IMR-90 (cell line): ENCODE measurements at regions not wholly inside any gene's neighbourhood (a gene's known extent, or its start where the extent isn't known, plus 50 kb on each side); places are given as distances from the start of the nearest gene placed in this dataset.

ENCODE experiments used
- BHLHE40 ChIP-seq: fragments of 150-350 bp; IDR thresholded peaks from 2 replicates; pipeline ENCODE4 v1.6.1; 2016; ENCODE audit warnings: mild to moderate bottlenecking, low read depth, low read length
- CEBPB ChIP-seq: IDR thresholded peaks from 2 replicates; pipeline ENCODE4 v1.6.1; 2012; ENCODE audit warnings: low read depth, low read length, improper control_type of control experiment
- CHD1 ChIP-seq: IDR thresholded peaks from 2 replicates; pipeline ENCODE4 v1.6.1; 2012; ENCODE audit warnings: low read depth, low read length, improper control_type of control experiment
- CTCF ChIP-seq: conservative IDR thresholded peaks from 2 replicates; pipeline ENCODE4 v1.5.1; 2012; ENCODE audit warnings: mild to moderate bottlenecking, low read depth, low read length, improper control_type of control experiment
- FOS ChIP-seq: fragments of 150-350 bp; IDR thresholded peaks from 2 replicates; pipeline ENCODE4 v1.6.1; 2016; ENCODE audit warnings: low read depth, low read length
- MAFK ChIP-seq: IDR thresholded peaks from 2 replicates; pipeline ENCODE4 v1.6.1; 2012; ENCODE audit warnings: low read depth, low read length, improper control_type of control experiment
- MAZ ChIP-seq: IDR thresholded peaks from 2 replicates; pipeline ENCODE4 v1.6.1; 2012; ENCODE audit warnings: low read depth, mild to moderate bottlenecking, low read length, improper control_type of control experiment, moderate library complexity, borderline replicate concordance
- MXI1 ChIP-seq: IDR thresholded peaks from 2 replicates; pipeline ENCODE4 v1.6.1; 2012; ENCODE audit warnings: low read depth, mild to moderate bottlenecking, low read length, moderate library complexity, borderline replicate concordance
- POLR2A ChIP-seq: IDR thresholded peaks from 2 replicates; pipeline ENCODE4 v1.6.1; 2012; ENCODE audit warnings: mild to moderate bottlenecking, low read depth, low read length
- RAD21 ChIP-seq: IDR thresholded peaks from 2 replicates; pipeline ENCODE4 v1.6.1; 2012; ENCODE audit warnings: low read length, improper control_type of control experiment
- RCOR1 ChIP-seq: IDR thresholded peaks from 2 replicates; pipeline ENCODE4 v1.6.1; 2012; ENCODE audit warnings: mild to moderate bottlenecking, low read length, improper control_type of control experiment; ENCODE audit not compliant: insufficient replicate concordance
- RFX5 ChIP-seq: IDR thresholded peaks from 2 replicates; pipeline ENCODE4 v1.8.0; 2012; ENCODE audit warnings: low read depth, mild to moderate bottlenecking, low read length, moderate library complexity
- SMC3 ChIP-seq: fragments of 150-350 bp; IDR thresholded peaks from 2 replicates; pipeline ENCODE4 v1.6.1; 2016; ENCODE audit warnings: low read depth, mild to moderate bottlenecking, antibody characterized with exemption, low read length, moderate library complexity
- TF ChIP-seq, protein P1 (sequence below): fragments of 150-350 bp; IDR thresholded peaks from 2 replicates; pipeline ENCODE4 v1.6.1; 2016; ENCODE audit warnings: low read depth, mild to moderate bottlenecking, low read length, moderate library complexity, borderline replicate concordance

GRCh38 chr4:149986917-149987316 lies 91.3 kb upstream of the DCLK2 start:
- TF ChIP-seq FOS (no peak), CTCF (no peak), MXI1 (no peak), RFX5 (no peak), POLR2A (no peak), BHLHE40 (no peak), CEBPB (no peak), MAZ (no peak), SMC3 (no peak), RCOR1 (no peak), RAD21 (no peak), MAFK (no peak), CHD1 (no peak)
- TF ChIP-seq, protein P1, sequence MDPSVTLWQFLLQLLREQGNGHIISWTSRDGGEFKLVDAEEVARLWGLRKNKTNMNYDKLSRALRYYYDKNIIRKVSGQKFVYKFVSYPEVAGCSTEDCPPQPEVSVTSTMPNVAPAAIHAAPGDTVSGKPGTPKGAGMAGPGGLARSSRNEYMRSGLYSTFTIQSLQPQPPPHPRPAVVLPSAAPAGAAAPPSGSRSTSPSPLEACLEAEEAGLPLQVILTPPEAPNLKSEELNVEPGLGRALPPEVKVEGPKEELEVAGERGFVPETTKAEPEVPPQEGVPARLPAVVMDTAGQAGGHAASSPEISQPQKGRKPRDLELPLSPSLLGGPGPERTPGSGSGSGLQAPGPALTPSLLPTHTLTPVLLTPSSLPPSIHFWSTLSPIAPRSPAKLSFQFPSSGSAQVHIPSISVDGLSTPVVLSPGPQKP: no peak
